GM21737 (cell line): ENCODE measurements at regions not wholly inside any gene's neighbourhood (a gene's known extent, or its start where the extent isn't known, plus 50 kb on each side); places are given as distances from the start of the nearest gene placed in this dataset.

ENCODE experiments used
- ATAC-seq: cut with Tn5 transposase; IDR thresholded peaks from one replicate; pipeline ENCODE4 v1.9.1; 2021; ENCODE audit warnings: mild to moderate bottlenecking, moderate library complexity; ENCODE audit not compliant: unreplicated experiment

DNA sequence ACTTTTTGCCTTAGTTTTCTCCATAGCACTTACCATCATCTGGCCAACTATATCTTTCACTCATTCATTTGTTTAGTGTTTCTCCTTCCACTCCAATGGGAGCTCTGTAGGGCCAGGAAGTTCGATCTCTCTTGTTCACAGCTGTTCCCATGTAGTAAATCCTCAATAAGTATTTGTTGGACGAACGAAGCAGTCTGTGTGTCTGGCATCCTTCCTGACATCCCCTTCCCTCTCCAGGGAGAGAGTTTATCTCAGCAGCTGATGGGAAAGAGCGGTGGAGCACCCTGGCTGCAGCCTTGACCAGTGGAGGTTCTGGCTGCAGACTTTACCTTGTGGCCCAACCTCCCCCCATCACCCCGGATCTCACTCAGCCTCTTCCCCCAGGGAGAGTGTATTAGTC is 141.7 kb downstream of the CHST1 start:
- ATAC-seq, result no peak

DNA sequence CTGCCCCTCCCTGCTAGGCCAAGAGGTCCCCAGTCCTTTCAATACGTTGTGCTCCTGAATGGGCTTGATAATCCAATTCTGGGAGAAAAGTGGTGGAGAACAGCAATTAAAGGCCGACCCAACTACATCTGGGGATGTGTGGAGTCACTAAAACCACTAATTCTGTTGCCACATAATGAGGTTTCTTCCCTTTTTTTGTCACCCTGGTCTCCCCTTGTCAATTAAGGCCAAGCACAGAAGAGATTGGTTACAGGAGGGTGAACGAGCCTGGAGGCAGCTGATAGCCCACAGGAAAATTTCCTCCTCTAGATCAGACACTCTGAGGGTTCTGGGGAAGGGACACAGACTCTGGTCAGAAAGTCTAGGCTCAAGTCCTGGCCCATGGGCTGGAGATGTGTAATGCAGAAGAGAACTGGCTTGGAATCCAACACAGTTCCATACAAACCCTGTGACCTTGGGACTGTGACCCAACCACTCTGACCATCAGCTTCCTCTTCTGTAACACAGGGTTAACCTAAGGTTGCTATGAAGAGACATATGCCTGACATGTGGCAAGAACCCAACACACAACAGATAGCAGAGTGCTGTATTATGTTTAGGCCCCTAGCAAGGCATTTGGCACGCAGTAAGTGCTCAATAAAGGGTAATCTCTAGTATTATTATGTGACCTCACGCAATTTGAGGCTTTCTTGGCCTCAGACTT is 146.4 kb downstream of the CHST1 start:
- ATAC-seq, result no peak

DNA sequence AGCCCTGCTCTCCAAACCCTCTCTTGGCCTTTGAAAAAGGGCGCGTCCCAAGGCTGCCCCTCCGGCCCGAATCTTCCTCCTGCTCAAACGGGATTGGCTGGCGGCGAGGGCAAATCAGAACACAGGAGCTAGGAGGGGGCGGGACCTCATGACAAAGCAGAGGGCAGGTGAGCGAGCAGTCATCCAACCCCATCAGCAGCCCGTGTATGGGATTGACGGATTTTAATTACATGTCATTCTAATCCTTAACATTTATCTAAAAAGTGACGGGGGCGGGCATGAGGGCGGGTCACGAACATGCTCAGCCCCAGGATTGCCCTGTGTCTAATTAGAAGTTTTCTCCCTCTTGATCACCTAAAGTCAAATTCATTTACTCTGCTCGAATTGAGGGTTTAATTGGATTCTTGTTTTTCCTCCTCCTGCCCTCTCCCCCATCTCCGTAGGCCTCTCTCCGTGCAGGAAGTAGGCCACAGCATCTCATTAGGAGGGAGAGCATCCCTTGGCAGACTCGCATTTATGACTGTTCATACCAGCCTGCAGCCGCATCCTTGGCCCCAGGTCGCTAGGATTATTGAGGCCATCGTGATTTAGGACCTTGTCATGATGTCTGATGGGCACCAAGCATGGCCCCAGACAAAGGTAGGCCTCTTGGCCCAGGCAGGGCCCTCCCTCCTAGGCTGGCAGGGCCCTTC is 147.1 kb downstream of the CHST1 start:
- no peak for ATAC-seq

DNA sequence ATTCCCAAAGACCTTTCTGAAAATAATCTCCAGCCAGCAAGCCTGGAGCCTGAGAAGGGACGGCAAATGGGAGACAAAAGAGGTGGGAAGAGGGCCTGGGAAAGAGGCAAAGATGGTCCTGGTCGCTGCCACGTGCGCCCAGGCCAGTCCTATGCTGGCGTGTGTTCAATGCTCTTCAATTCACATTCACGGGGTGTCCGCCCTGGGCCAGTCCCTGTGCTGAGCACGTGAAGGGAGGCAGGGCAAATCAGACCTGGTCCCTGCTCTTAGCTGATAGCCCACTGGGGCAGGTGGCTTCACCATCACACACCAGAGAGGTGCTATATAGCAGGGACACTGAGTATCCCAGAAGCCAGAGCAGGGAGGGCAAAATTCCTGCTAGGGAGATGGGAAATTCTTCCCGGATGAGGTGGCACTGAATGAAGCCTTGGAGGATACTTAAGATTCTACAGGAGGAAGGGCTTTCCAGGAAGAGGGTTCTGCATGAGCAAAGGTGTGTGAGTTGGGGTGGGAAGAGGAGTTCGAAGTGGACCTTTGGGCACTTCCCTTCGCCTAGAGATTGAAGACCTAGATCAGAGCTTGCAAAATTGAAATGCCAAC is 148.2 kb downstream of the CHST1 start:
- ATAC-seq, result no peak

DNA sequence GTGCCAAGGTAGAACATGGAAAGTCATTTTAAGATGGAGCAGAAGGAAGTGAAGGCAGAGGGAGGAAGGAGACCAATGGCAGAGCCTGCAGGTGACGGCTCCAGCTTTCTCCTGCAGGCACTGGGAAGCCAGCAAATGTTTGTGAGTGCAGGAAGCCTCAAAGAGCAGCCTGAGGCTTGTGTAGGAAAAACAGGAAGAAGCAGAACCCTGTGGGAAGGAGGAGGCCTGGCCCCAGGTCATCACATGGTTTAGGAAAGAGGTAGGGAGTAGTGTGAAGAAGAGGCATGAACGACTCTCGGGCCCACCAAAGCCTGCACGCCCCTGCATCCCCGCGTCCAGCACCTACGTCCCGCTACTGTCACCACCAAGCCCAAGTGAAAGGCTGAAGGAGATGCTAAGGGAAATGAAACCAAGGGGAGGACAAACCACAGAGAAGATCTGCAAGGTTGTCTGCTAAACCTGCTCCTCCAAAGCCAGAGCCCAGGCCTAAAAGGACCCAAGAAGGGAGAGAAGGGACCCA is 151.5 kb downstream of the CHST1 start:
- ATAC-seq, result no peak

DNA sequence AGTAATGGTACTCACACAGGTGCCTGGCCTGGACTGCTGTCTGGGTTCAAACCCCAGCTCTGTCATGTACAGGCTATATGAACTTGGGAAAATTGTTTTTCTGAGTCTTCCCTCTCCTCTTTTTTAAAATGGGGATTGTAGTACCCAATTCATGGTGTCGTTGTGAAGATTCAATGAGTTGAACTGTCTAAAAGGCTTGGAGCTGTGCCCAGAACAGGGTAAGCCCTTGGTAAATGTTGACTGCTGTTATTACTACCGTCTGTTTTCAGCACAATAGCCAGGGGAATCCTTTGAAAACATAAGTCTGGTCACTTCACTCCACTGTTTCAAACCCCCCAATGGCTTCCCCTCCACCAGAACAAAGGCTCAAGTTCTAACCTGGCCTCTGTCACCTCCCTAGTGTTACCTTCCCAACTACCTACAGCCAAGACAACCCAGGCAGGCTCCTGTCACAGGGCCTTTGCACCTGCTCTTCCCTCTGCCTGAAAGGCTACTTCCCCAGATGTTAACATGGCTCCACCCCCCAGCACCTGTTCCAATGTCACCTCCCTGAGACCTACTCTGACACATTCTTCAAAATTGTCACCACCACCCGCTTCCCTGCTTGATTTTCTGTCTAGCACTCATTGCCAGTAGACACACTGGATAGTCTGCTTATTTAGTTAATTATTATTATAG is 152.8 kb downstream of the CHST1 start:
- ATAC-seq, result no peak

DNA sequence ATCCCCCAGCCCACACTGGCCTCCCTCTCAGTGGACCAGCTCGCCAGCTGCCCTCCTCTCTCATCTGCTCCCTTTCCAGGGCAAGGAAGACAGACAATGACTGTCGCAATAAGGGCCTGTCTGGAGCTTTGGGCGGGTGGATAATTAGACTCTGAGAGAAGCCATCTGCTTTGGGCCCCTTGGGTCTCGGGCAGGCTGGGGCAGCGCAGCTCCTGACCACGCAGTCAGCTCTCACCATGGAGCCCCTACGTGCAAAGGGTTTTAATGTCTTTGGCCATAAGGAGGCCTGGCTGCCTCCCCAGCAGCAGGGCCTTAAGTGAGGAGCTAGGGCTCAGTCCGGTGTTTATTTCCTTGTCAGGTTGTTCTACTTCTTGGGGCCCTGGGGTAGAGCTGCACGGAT is 153.9 kb downstream of the CHST1 start:
- ATAC-seq, result no peak

DNA sequence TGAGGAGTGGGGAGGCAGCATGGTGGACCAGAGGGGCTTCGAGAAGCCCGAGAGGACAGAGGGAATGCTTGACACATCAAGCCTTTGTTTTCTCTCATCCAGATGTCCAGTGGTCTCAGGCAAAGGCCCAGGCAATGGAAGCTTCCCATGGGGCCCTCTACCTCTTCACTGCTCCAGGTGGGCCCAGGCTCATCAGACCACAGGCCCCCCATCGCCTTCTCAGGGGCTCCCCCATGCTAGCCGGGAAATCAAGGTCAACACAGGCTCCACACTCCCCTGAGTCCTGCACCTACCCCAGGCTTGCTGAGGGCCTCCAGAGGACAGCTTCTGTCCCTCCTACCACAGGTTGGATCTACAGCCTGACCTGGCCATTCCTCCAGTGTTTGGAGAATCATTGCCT is 157.5 kb downstream of the CHST1 start:
- no peak for ATAC-seq

DNA sequence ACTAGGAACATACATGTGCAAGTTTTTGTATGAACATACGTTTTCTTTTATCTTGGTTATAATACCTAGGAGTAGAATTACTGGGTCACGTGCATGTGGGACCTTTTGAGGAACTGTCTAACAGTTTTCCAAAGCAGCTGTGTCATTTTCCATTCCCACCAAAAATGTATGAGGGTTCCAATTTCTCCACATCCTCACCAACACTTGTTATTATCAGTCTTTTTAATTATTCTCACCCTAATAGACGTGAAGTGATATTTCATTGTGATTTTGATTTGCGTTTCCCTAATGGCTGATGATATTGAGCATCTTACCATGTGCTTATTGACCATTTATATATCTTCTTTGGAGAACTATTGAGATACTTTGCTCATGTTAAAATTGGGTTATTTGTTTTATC is 162.1 kb downstream of the CHST1 start:
- ATAC-seq, result no peak

DNA sequence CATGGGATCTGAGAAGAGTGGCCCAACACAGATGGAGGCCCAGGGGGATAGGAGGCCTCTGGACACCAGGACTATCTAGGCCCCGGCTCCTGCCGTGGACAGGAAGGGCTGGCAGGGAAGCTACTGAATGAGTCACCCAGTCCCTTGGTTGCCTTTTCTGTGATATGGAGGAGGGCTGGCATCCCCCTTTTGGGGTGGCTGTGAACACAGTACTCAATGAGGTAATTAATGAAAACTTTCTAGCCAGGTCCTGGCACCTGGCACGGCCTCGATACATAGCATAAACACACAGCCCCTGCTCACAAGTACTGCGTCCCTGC is 163.2 kb downstream of the CHST1 start:
- ATAC-seq, result no peak

DNA sequence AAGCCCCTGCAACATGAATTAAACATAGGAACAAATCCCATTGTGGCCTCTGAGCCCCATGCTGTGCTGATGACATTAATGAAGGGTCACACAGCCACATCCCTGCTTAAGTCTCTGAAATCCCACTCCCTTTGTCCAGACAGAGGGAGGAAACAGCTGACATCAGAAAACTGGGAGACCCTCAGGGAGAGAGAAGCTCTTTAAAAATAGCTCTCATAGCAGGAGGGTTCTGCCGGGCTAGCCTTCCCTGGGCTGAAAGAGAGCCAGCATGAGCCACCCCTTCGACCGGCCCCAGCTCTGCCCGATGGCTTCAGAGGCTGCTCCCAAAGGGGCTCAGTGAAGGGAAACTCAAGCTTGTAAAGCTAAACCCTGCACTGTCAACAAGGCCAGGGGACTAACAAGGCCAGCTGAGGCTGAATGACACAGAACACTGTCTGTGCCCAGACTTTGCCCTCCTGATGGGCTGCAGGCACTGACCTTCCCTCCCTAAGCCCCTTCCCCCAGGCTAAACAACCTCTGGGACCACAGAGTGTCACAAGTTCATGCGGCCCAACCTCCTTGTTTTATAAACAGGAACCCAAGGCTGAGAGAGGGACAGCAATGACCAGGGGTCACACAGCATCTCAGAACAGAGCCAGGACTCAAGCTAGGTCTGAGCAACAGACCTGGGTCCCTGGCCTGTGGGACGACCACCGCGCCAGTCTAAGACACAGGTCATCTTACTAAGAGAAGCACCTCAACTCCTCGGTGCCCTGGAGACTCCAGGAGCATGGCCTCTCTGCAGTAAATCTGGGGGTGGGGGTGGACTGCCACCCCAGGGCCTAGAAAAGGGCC is 163.8 kb downstream of the CHST1 start:
- no peak for ATAC-seq

DNA sequence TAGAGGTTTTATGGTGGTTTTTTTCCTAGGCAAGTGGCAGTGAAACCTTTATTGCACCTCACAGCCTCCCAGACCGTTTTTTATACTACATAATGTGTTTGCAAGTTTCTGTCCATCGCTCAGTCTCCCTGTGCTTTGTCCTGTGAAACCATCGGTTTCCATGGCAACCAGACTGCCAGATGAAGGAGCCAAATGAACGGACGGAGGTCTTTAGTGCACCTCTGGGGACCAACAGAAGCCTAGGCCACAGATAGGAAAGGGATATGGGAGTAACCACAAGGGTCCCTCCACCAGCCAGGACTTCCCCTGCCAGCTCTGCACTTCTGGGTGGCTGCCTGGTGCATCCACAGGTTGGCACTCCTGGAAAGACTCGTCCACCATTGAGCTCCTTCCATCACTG is 165.0 kb downstream of the CHST1 start:
- no peak for ATAC-seq

DNA sequence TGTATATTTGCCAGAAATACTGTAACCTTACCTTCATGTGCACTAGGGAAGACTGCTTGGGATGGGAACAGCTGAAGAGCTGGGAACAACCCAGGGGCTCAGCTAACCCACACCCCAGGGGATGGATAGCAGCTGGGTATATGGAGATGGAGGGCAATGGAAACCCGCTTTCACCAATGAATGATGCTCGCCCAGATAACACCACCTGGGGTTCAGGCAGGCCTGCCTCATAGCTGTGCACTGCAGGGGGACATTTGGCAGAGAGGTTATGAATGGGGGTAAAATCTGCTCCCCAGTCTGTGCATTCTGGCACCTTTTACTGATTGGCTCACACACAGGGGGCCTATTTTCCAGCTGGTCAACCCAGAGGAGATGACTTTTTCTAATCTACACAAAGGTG is 170.7 kb downstream of the CHST1 start:
- ATAC-seq, result no peak

DNA sequence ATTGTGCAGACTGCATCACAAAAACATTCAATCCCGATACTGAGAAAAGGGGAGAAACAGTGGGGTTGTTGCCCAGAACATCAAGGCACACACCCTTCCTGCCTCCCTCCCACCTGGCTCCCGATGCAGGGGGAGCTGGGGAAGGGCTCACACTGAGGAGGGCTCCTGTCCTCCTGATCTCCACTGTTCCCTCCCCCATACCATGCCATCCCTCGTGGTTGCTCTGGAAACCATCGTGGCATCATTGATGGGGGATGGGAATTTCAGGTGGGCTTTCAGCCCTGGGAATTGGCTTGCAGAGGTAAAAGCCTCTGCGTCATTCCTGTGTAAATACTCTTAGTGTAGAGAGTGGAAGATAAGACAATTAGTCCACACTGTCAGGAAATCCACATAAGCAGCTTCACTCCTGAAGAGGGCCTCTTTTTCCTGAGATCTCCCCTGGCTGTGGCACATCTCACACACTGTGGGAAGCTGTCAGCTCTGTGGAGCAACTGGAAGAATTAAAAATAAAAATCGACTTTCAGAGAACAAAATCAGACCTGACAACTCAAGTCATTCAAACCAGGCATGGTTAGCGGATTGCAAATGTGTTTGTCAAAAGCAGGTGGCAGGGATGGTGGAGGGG is 176.0 kb downstream of the CHST1 start:
- no peak for ATAC-seq

DNA sequence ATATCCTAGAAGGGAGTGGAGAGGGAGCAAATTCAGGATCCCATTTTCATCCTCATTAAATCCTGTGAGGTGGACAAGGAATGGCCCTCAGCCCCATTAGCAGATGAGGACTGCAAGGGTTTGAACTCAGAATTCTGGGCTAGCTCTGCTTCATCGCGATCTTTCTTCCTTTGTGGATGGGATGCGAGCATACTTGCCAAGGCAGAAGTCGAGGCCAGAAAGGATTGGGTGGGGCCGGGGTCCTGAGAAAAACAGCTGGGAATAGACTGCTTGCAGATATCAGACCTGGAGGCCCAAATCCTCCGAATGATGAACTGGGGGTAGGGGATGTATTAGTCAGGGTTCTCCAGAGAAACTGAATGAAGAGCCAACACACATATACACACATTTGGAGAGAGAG is 179.0 kb downstream of the CHST1 start:
- no peak for ATAC-seq

DNA sequence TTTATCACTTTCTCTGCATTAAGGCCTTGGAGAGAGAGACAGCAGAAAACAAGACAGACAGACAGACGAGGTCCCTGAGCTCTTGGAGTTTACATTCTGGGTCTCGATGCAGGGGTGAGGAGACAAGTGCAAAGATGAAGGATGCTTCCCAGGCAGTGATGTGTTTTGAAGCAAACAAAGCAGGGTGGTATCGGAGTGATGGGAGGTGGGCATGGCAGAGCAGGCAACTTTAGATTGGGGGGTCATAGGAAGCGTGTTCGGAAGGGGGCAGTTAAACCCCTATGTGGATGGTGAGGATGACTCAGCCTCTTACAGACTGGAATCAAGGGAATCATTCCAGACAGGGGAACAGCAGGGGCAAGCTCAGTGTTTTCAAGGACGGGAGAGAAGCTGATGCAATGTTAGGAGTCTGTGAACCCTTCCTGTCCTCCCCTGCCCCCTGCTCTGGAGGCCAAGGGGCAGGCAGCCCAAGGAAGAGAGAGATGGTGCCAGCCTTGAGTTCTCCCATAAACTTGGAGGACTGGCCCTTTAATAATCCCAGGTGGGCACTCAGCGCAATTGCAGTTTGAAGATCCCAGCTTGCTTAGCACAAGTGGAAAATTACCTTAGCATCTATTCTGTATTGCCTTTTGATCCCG is 180.2 kb downstream of the CHST1 start:
- ATAC-seq, result no peak

DNA sequence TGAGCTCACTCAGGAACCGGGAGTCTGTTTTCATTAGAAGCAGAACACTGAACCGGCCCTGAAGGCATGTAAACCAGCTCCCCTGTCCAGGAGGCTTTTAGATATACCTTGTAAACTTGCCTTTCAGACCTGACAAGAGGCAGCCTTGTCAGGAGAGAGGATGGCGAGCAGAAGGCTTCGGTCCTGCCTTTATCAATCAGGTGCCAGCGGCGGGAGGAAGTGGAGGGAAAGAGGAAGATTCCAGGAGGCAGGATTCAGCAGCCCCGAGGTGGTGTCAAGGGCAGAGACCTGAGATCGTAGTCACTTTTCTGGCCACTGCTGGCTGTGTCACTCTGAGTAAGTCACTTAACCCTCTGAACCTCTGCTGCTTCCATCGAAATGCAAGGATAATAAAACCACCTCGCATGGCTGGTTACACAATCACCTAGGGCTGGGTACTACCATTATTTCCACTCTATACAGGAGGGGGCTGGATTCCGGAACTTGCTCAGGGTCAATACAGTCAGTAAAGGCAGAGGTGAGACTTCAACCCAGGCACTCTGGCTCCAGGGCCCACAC is 181.0 kb downstream of the CHST1 start:
- ATAC-seq, result no peak

DNA sequence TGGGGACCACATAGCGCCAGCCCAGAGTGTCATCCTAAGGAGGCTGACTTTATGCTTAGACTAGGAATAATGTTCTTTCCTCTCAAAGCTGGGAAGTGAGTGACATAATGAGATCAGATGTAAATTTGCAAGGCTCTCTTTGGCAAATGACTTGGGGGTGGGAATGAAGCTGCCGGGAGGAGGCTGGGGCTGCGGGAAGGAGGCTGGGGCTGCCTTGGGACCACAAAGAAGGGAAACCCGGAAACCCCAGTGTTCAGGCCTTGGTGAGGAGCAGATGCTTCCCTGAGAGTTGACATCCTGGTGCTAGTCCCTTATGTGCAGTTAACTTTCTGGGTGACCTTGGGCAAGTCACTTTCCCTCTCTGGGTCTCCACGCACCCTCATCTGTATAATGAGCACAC is 182.0 kb downstream of the CHST1 start:
- ATAC-seq, result no peak

DNA sequence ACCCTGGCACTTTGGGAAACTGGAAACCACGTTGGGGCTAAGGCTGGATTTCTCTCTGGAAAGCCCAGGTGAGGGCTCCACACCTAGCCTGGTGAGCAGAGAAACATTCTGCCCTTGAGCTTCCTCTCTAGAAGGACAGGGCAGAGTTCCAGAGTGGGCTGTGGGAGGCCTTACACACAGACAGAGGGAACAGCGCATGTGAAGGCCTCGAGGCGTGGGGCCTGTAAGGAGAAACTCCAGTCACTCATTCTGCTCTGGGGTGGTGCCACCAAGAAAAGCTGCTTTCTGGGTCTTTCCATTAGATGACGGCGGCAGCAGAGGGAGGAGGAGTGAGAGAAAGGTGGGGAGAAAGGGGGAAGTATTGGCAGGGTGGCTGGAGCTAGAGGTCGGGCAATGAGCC is 183.1 kb downstream of the CHST1 start:
- no peak for ATAC-seq

DNA sequence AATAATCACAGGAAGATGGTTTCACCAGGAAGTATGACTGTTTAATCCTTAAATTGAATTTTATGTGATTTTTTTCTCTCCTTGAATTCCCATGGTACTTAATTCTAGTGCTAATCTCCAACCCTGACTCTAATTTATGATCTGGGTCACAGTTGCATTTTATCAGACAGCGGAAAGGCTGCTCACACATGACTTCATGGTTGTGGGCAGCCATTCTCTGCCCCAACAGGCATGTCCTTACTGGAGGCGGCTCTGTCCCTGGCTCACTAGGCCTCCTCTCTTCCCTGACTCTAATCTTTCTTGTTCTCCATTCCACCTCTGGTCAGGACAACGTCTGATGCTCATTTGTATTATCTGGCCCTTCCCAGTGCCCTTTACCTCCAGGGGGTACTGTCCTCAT is 184.4 kb downstream of the CHST1 start:
- ATAC-seq, result no peak
